B cell (primary cell): ENCODE measurements at regions not wholly inside any gene's neighbourhood (a gene's known extent, or its start where the extent isn't known, plus 50 kb on each side); places are given as distances from the start of the nearest gene placed in this dataset.

Experiments
- ATAC-seq: fragments of 200-7000 bp; cut with Tn5 transposase; one replicate; pipeline ENCODE4 v1.10.0; 2021; ENCODE audit warnings: low read depth, mild to moderate bottlenecking, moderate number of reproducible peaks, moderate library complexity
- CTCF ChIA-PET: fragments of 350-600 bp; sonication (Branson Sonifier 250); formaldehyde crosslinking; loops from one replicate; lab custom pipeline; 2021; ENCODE audit warnings: antibody characterized with exemption, inconsistent platforms; lab: Charles Lee
- POLR2A ChIA-PET: fragments of 350-600 bp; sonication (Branson Sonifier 250); formaldehyde crosslinking; loops from one replicate; lab custom pipeline; 2021; ENCODE audit warnings: antibody characterized with exemption; lab: Charles Lee
- DNase-seq: peaks from one replicate; pipeline ENCODE4 v3.0.0; 2013
- H2AFZ ChIP-seq: 2 replicates; pipeline ENCODE4 v1.6.1; 2012; ENCODE audit warnings: mild to moderate bottlenecking, low read depth, low read length; ENCODE audit not compliant: insufficient read depth, poor library complexity, severe bottlenecking
- H3K27ac ChIP-seq, 2 donors: 1 replicate in 1 of 2; 2 replicates in 1 of 2; pipeline ENCODE4 v1.5.1; 2012 to 2013; ENCODE audit warnings: low read length in 2 of 2, mild to moderate bottlenecking in 2 of 2, moderate library complexity in 1 of 2
- H3K27me3 ChIP-seq, 4 experiments: fragments of 200-600 bp in 1 of 4; sonication (generic) in 1 of 4; replicated peaks in 1 of 4; 1 replicate in 2 of 4; 2 replicates in 2 of 4; pipeline versions ENCODE4 v1.6.1 to v1.7.0; 2013 to 2016; ENCODE audit warnings: low read length in 3 of 4, mild to moderate bottlenecking in 2 of 4, mixed read lengths in 1 of 4, moderate library complexity in 1 of 4; ENCODE audit not compliant: insufficient read depth in 4 of 4, control insufficient read depth in 3 of 4; ENCODE audit errors: control extremely low read depth in 1 of 4
- H3K36me3 ChIP-seq, 2 experiments: replicated peaks in 1 of 2; 1 replicate in 1 of 2; 2 replicates in 1 of 2; pipeline versions ENCODE4 v1.6.1 to v1.7.1; 2013; ENCODE audit warnings: low read length in 1 of 2; ENCODE audit not compliant: insufficient read depth in 2 of 2, control insufficient read depth in 1 of 2; ENCODE audit errors: control extremely low read depth in 1 of 2, extremely low read depth in 1 of 2
- H3K4me1 ChIP-seq, 2 donors: fragments of 200-600 bp in 1 of 2; sonication (generic) in 1 of 2; 1 replicate in 1 of 2; 2 replicates in 1 of 2; pipeline versions ENCODE4 v1.5.1 to v1.6.1; 2013 to 2017; ENCODE audit warnings: low read length in 2 of 2; ENCODE audit not compliant: control insufficient read depth in 2 of 2, insufficient read depth in 2 of 2
- H3K4me2 ChIP-seq: replicated peaks from 2 replicates; pipeline ENCODE3; 2012; ENCODE audit warnings: mild to moderate bottlenecking, low read depth, low read length; ENCODE audit not compliant: poor library complexity, severe bottlenecking
- H3K4me3 ChIP-seq, 5 experiments: fragments of 200-600 bp in 1 of 5; sonication (generic) in 1 of 5; 1 replicate in 3 of 5; 2 replicates in 2 of 5; pipeline versions ENCODE4 v1.5.1 to v1.7.0; 2011 to 2016; ENCODE audit warnings: low read length in 4 of 5, mild to moderate bottlenecking in 4 of 5, low read depth in 2 of 5, control low read depth in 1 of 5, moderate library complexity in 1 of 5; ENCODE audit not compliant: insufficient read depth in 1 of 5; ENCODE audit errors: control extremely low read depth in 1 of 5, extremely low read depth in 1 of 5
- H3K79me2 ChIP-seq: fragments of 200-600 bp; sonication (generic); one replicate; pipeline ENCODE4 v1.6.0; 2016; ENCODE audit warnings: low read length; ENCODE audit not compliant: control insufficient read depth, insufficient read depth
- H3K9ac ChIP-seq: fragments of 200-600 bp; sonication (generic); 2 replicates; pipeline ENCODE4 v1.6.1; 2017; ENCODE audit warnings: mild to moderate bottlenecking, low read length, moderate library complexity
- H3K9me3 ChIP-seq, 3 donors: one replicate each; pipeline versions ENCODE4 v1.6.1 to v1.7.1; 2013; ENCODE audit warnings: low read length in 2 of 3; ENCODE audit not compliant: control insufficient read depth in 2 of 3, insufficient read depth in 1 of 3; ENCODE audit errors: control extremely low read depth in 1 of 3
- H4K20me1 ChIP-seq: 2 replicates; pipeline ENCODE4 v1.6.0; 2012; ENCODE audit warnings: mild to moderate bottlenecking, low read length; ENCODE audit not compliant: insufficient read depth, control insufficient read depth, poor library complexity, severe bottlenecking
- H3K27ac Mint-ChIP-seq: one replicate; pipeline ENCODE4 v1.8.0; 2021; ENCODE audit warnings: mixed read lengths
- H3K27me3 Mint-ChIP-seq: one replicate; pipeline ENCODE4 v1.8.0; 2021; ENCODE audit warnings: mixed read lengths
- H3K4me1 Mint-ChIP-seq: one replicate; pipeline ENCODE4 v1.8.0; 2021; ENCODE audit warnings: mixed read lengths
- H3K4me3 Mint-ChIP-seq: one replicate; pipeline ENCODE4 v1.8.0; 2021; ENCODE audit warnings: mixed read lengths
- H3K9me3 Mint-ChIP-seq: one replicate; pipeline ENCODE4 v1.8.0; 2022; ENCODE audit warnings: mixed read lengths; ENCODE audit not compliant: insufficient read depth
- EZH2 ChIP-seq: IDR thresholded peaks from 2 replicates; pipeline ENCODE4 v1.6.1; 2012; ENCODE audit warnings: borderline replicate concordance, low read depth, mild to moderate bottlenecking, moderate library complexity, low read length; ENCODE audit not compliant: insufficient read depth, poor library complexity, severe bottlenecking
- WGBS: methylation state at CpG from one replicate; pipeline ENCODE4 v1.1.5; 2013; ENCODE audit warnings: missing lambda C conversion rate; ENCODE audit not compliant: insufficient coverage; 5-methylcytosine and 5-hydroxymethylcytosine counted together
- intact Hi-C: fragments of 100-400 bp; cut with micrococcal nuclease; formaldehyde crosslinking; loops from one replicate; pipeline ENCODE4 v1.10.0; 2022
- TF ChIP-seq, protein P1 (sequence below): fragments of 200-600 bp; IDR thresholded peaks from one replicate; pipeline ENCODE4 v1.8.0; 2022; ENCODE audit warnings: antibody characterized with exemption, mild to moderate bottlenecking

DNA sequence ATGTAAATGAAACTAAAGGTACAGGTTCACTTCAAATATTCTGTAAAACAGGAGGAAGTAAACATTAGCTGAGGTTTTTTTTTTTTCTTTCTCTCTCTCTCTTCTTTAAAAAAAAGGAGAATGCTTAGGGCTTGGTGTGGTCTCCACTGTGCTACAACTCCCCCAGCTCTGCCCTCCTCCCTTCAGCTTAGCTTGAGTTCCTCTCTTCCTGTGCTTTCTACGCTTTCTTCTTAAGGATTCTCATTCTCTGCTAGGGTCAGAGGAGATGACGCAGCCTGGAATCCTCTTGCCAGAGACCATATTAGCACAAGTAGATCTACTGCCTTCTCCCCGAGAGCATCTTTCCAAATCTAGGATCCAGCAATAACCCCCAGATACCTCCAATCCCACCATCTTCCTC lies 69.1 kb upstream of the SNRK start:
- no peaks in the 10 kb centered on the region for H4K20me1 ChIP-seq
- Mint-ChIP-seq H3K4me3 (no peak overlapping the region), H3K27me3 (peaks cover 24% of the 10 kb centered on the region), H3K4me1 (no peaks in the 10 kb centered on the region), H3K9me3 (no peaks in the 10 kb centered on the region), H3K27ac (no peak overlapping the region)
- WGBS = 90% methylated on average over 3 of the region's 3 CpGs
- ATAC-seq (no peak), DNase-seq (no peak)
- no peaks in the 10 kb centered on the region for H3K36me3 ChIP-seq
- no peak overlapping the region for H3K27ac ChIP-seq
- no peak overlapping the region for H3K4me2 ChIP-seq
- intact Hi-C loops = no loop called here
- H3K9me3 ChIP-seq = no peaks in the 10 kb centered on the region
- H3K4me3 ChIP-seq = no peak overlapping the region
- H3K9ac ChIP-seq = no peak overlapping the region
- ChIA-PET POLR2A (no interaction called here), CTCF (interaction anchor here (1.3 kb wide), 1 partner anchor 161 kb away, joined by 3 read pairs; no protein-coding TSS in a partner anchor)
- no peak overlapping the region for H2AFZ ChIP-seq
- TF ChIP-seq EZH2 = no peak
- TF ChIP-seq, protein P1, sequence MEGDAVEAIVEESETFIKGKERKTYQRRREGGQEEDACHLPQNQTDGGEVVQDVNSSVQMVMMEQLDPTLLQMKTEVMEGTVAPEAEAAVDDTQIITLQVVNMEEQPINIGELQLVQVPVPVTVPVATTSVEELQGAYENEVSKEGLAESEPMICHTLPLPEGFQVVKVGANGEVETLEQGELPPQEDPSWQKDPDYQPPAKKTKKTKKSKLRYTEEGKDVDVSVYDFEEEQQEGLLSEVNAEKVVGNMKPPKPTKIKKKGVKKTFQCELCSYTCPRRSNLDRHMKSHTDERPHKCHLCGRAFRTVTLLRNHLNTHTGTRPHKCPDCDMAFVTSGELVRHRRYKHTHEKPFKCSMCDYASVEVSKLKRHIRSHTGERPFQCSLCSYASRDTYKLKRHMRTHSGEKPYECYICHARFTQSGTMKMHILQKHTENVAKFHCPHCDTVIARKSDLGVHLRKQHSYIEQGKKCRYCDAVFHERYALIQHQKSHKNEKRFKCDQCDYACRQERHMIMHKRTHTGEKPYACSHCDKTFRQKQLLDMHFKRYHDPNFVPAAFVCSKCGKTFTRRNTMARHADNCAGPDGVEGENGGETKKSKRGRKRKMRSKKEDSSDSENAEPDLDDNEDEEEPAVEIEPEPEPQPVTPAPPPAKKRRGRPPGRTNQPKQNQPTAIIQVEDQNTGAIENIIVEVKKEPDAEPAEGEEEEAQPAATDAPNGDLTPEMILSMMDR = no peak
- H3K79me2 ChIP-seq = no peaks in the 10 kb centered on the region
- no peaks in the 10 kb centered on the region for H3K4me1 ChIP-seq
- no peaks in the 10 kb centered on the region for H3K27me3 ChIP-seq

DNA sequence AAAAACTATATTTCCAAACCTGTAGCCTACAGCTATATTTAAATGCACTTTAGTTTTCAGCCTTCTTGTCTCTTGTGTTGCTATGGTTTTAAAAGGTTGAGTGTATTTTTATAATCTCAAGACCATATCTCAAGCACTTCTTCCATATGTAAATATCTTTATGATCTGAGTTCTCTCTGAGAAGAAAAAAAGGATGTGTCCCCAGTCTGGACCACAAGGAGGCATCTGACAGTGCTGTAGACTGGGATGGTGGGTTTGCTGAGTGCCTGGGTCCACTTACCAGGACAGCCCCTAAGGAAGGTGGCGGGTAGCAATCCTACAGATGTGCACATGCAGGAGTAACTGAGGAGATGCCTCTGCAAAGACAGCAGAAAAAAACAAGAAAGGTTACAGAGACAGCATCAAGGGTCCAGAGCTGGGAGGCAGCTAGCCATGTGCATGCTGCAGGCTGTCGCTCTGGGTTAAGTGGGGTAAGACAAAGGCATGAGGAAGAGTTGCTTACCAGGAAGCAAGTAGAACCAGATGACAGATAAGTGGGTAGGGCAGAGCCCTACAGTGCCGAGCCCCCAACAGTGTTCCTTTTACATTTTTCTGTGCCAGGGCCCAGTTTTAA lies 70.6 kb upstream of the SNRK start:
- Histone ChIP-seq H3K4me3 (no peak overlapping the region), H2AFZ (no peak overlapping the region), H3K27me3 (no peaks in the 10 kb centered on the region), H3K36me3 (no peaks in the 10 kb centered on the region), H3K4me1 (no peaks in the 10 kb centered on the region), H3K4me2 (no peak overlapping the region), H3K79me2 (no peaks in the 10 kb centered on the region), H3K9me3 (no peaks in the 10 kb centered on the region), H4K20me1 (no peaks in the 10 kb centered on the region), H3K9ac (no peak overlapping the region), H3K27ac (no peak overlapping the region)
- DNase-seq (peak; percentile 11), ATAC-seq (no peak)
- POLR2A ChIA-PET = no interaction called here
- peaks cover 18% of the 10 kb centered on the region for H3K27me3 Mint-ChIP-seq
- 93% methylated on average over 3 of the region's 3 CpGs for WGBS
- H3K27ac Mint-ChIP-seq = no peak overlapping the region
- no peak overlapping the region for H3K4me3 Mint-ChIP-seq
- H3K9me3 Mint-ChIP-seq = no peaks in the 10 kb centered on the region
- CTCF ChIA-PET = no interaction called here
- TF ChIP-seq, protein P1 = peak; percentile 9
- no peak for TF ChIP-seq EZH2
- intact Hi-C loops = no loop called here
- no peaks in the 10 kb centered on the region for H3K4me1 Mint-ChIP-seq
